ENCODE measurements at regions not wholly inside any gene's neighbourhood (a gene's known extent, or its start where the extent isn't known, plus 50 kb on each side); places are given as distances from the start of the nearest gene placed in this dataset.

- H3K27ac Mint-ChIP-seq (ENCODE audit: unreplicated experiment), result no peak overlapping the region
- BruUV-seq (replicated peaks), result no TSS peak
- no peaks in the 10 kb centered on the region for H3K36me3 Mint-ChIP-seq (ENCODE audit: insufficient read depth, unreplicated experiment)
- DNase-seq, result no peak
- CTCF ChIA-PET, result no interaction called here
- intact Hi-C loops (cut with micrococcal nuclease; ENCODE audit: unreplicated experiment), result no loop called here
- TF ChIP-seq CTCF (IDR thresholded peaks at IDR 0.05; ENCODE audit: insufficient read depth in 1 of 2, low read depth in 1 of 2, low read length in 1 of 2, severe bottlenecking in 1 of 2, unreplicated experiment in 1 of 2), result no peak
- H3K27me3 Mint-ChIP-seq (ENCODE audit: insufficient read depth, unreplicated experiment), result no peaks in the 10 kb centered on the region
- H3K27me3 ChIP-seq (replicated peaks; ENCODE audit: control insufficient read depth, insufficient read depth, low read length), result no peaks in the 10 kb centered on the region
- H3K4me3 Mint-ChIP-seq (ENCODE audit: unreplicated experiment), result no peak overlapping the region
- no peaks in the 10 kb centered on the region for H3K4me1 ChIP-seq
- no peaks in the 10 kb centered on the region for H3K9me3 ChIP-seq
- POLR2A ChIA-PET, result no interaction called here
- no peaks in the 10 kb centered on the region for H3K9me3 Mint-ChIP-seq (ENCODE audit: unreplicated experiment)
- H3K4me3 ChIP-seq (ENCODE audit: low read depth, low read length), result no peak overlapping the region
- no peaks in the 10 kb centered on the region for H3K36me3 ChIP-seq (ENCODE audit: control insufficient read depth, insufficient read depth, low read length)
- H3K4me1 Mint-ChIP-seq (ENCODE audit: low read depth, unreplicated experiment), result no peaks in the 10 kb centered on the region
Measured at GRCh38 chr6:108766886-108767285, 81.3 kb upstream of the ARMC2 start.

GRCh38 chr6:108767418-108768165, 80.6 kb upstream of the ARMC2 start:
- CTCF ChIA-PET, result no interaction called here
- H3K27ac Mint-ChIP-seq (ENCODE audit: unreplicated experiment), result no peak overlapping the region
- no peaks in the 10 kb centered on the region for H3K4me1 Mint-ChIP-seq (ENCODE audit: low read depth, unreplicated experiment)
- intact Hi-C loops (cut with micrococcal nuclease; ENCODE audit: unreplicated experiment), result no loop called here
- BruUV-seq (replicated peaks), result no TSS peak
- POLR2A ChIA-PET, result no interaction called here
- no peaks in the 10 kb centered on the region for H3K4me1 ChIP-seq
- no peak overlapping the region for H3K4me3 Mint-ChIP-seq (ENCODE audit: unreplicated experiment)
- H3K27me3 Mint-ChIP-seq (ENCODE audit: insufficient read depth, unreplicated experiment), result no peaks in the 10 kb centered on the region
- H3K36me3 Mint-ChIP-seq (ENCODE audit: insufficient read depth, unreplicated experiment), result no peaks in the 10 kb centered on the region
- DNase-seq, result no peak
- H3K36me3 ChIP-seq (ENCODE audit: control insufficient read depth, insufficient read depth, low read length), result no peaks in the 10 kb centered on the region
- no peak overlapping the region for H3K4me3 ChIP-seq (ENCODE audit: low read depth, low read length)
- no peaks in the 10 kb centered on the region for H3K9me3 ChIP-seq
- no peaks in the 10 kb centered on the region for H3K27me3 ChIP-seq (replicated peaks; ENCODE audit: control insufficient read depth, insufficient read depth, low read length)
- no peaks in the 10 kb centered on the region for H3K9me3 Mint-ChIP-seq (ENCODE audit: unreplicated experiment)
- TF ChIP-seq CTCF (IDR thresholded peaks at IDR 0.05; ENCODE audit: insufficient read depth in 1 of 2, low read depth in 1 of 2, low read length in 1 of 2, severe bottlenecking in 1 of 2, unreplicated experiment in 1 of 2), result no peak

GRCh38 chr6:108768166-108768555, 80.1 kb upstream of the ARMC2 start:
- Mint-ChIP-seq H3K27ac (ENCODE audit: unreplicated experiment) (no peak overlapping the region), H3K4me3 (ENCODE audit: unreplicated experiment) (no peak overlapping the region), H3K9me3 (ENCODE audit: unreplicated experiment) (no peaks in the 10 kb centered on the region), H3K27me3 (ENCODE audit: insufficient read depth, unreplicated experiment) (no peaks in the 10 kb centered on the region), H3K4me1 (ENCODE audit: low read depth, unreplicated experiment) (no peaks in the 10 kb centered on the region), H3K36me3 (ENCODE audit: insufficient read depth, unreplicated experiment) (no peaks in the 10 kb centered on the region)
- Histone ChIP-seq H3K9me3 (no peaks in the 10 kb centered on the region), H3K4me1 (no peaks in the 10 kb centered on the region), H3K36me3 (ENCODE audit: control insufficient read depth, insufficient read depth, low read length) (no peaks in the 10 kb centered on the region), H3K27me3 (replicated peaks; ENCODE audit: control insufficient read depth, insufficient read depth, low read length) (no peaks in the 10 kb centered on the region), H3K4me3 (ENCODE audit: low read depth, low read length) (no peak overlapping the region)
- intact Hi-C loops (cut with micrococcal nuclease; ENCODE audit: unreplicated experiment), result no loop called here
- no peak for DNase-seq
- ChIA-PET CTCF (no interaction called here), POLR2A (no interaction called here)
- BruUV-seq (replicated peaks), result no TSS peak
- TF ChIP-seq CTCF (IDR thresholded peaks at IDR 0.05; ENCODE audit: insufficient read depth in 1 of 2, low read depth in 1 of 2, low read length in 1 of 2, severe bottlenecking in 1 of 2, unreplicated experiment in 1 of 2), result no peak

All from Caco-2 (cell line).